Caco-2 (cell line): ENCODE measurements at regions not wholly inside any gene's neighbourhood (a gene's known extent, or its start where the extent isn't known, plus 50 kb on each side); places are given as distances from the start of the nearest gene placed in this dataset.

Experiments used
- BruUV-seq: library from RNA; stranded (reverse); fragments of 400-500 nt; replicated peaks from 2 replicates; lab custom pipeline; 2021; lab: Mats Ljungman, UMichigan
- CTCF ChIA-PET: fragments of 300-600 bp; sonication (Branson Sonifier 250); formaldehyde crosslinking; loops from one replicate; lab custom pipeline; 2022; ENCODE audit warnings: antibody characterized with exemption; lab: Charles Lee
- POLR2A ChIA-PET: fragments of 300-600 bp; sonication (Branson Sonifier 250); formaldehyde crosslinking; loops from one replicate; lab custom pipeline; 2022; ENCODE audit warnings: antibody characterized with exemption; lab: Charles Lee
- DNase-seq, 2 experiments: peaks; one replicate each; pipeline versions ENCODE4 v3.0.0 to v3.0.0-alpha.2; 2020 to 2022
- H3K27me3 ChIP-seq: replicated peaks from 2 replicates; pipeline ENCODE4 v1.6.0; 2011; ENCODE audit warnings: low read length; ENCODE audit not compliant: control insufficient read depth, insufficient read depth
- H3K36me3 ChIP-seq: 2 replicates; pipeline ENCODE4 v1.5.1; 2011; ENCODE audit warnings: low read length; ENCODE audit not compliant: control insufficient read depth, insufficient read depth
- H3K4me1 ChIP-seq: fragments of 250-450 bp; sonication (Bioruptor Pico); 2 replicates; pipeline ENCODE4 v1.5.1; 2020; ENCODE audit warnings: mild to moderate bottlenecking
- H3K4me3 ChIP-seq: 2 replicates; pipeline ENCODE4 v1.5.1; 2011; ENCODE audit warnings: low read depth, mild to moderate bottlenecking, control low read depth, low read length
- H3K9me3 ChIP-seq: fragments of 250-450 bp; sonication (Bioruptor Pico); 2 replicates; pipeline ENCODE4 v1.5.1; 2020; ENCODE audit warnings: mild to moderate bottlenecking, moderate library complexity
- H3K27ac Mint-ChIP-seq: one replicate; pipeline ENCODE4 v1.8.0; 2022; ENCODE audit warnings: mixed read lengths; ENCODE audit not compliant: unreplicated experiment
- H3K27me3 Mint-ChIP-seq: one replicate; pipeline ENCODE4 v1.8.0; 2022; ENCODE audit warnings: mixed read lengths; ENCODE audit not compliant: insufficient read depth, unreplicated experiment
- H3K36me3 Mint-ChIP-seq: one replicate; pipeline ENCODE4 v1.8.0; 2022; ENCODE audit warnings: mild to moderate bottlenecking, mixed read lengths; ENCODE audit not compliant: insufficient read depth, unreplicated experiment
- H3K4me1 Mint-ChIP-seq: one replicate; pipeline ENCODE4 v1.8.0; 2022; ENCODE audit warnings: low read depth, mixed read lengths; ENCODE audit not compliant: unreplicated experiment
- H3K4me3 Mint-ChIP-seq: one replicate; pipeline ENCODE4 v1.8.0; 2022; ENCODE audit warnings: mild to moderate bottlenecking, moderate library complexity, mixed read lengths; ENCODE audit not compliant: unreplicated experiment
- H3K9me3 Mint-ChIP-seq: one replicate; pipeline ENCODE4 v1.8.0; 2022; ENCODE audit warnings: mixed read lengths; ENCODE audit not compliant: unreplicated experiment
- intact Hi-C: fragments of 100-400 bp; cut with micrococcal nuclease; formaldehyde crosslinking; loops from one replicate; pipeline ENCODE4 v1.10.0; 2022; ENCODE audit not compliant: unreplicated experiment
- TF ChIP-seq, protein P1 (sequence below), 2 experiments: fragments of 200-600 bp in 1 of 2; IDR thresholded peaks; 1 replicate in 1 of 2; 2 replicates in 1 of 2; pipeline versions ENCODE4 v1.5.1 to v1.8.0; 2011 to 2022; ENCODE audit warnings: antibody characterized with exemption in 1 of 2, control low read depth in 1 of 2, inconsistent platforms in 1 of 2, low read depth in 1 of 2, low read length in 1 of 2, mild to moderate bottlenecking in 1 of 2, moderate library complexity in 1 of 2; ENCODE audit not compliant: insufficient read depth in 1 of 2, severe bottlenecking in 1 of 2, unreplicated experiment in 1 of 2

- Histone ChIP-seq H3K4me3 (no peak overlapping the region), H3K27me3 (no peaks in the 10 kb centered on the region)
- POLR2A ChIA-PET: no interaction called here
Observed at GRCh38 chr22:46078241-46079092, 71.9 kb upstream of the PPARA start.

GRCh38 chr22:46079093-46079860, 71.0 kb upstream of the PPARA start:
- DNase-seq: peak in 1 of 2 experiments; percentile 22
- Histone ChIP-seq H3K36me3 (no peaks in the 10 kb centered on the region), H3K9me3 (no peaks in the 10 kb centered on the region), H3K4me3 (no peak overlapping the region), H3K27me3 (no peaks in the 10 kb centered on the region), H3K4me1 (no peaks in the 10 kb centered on the region)
- Mint-ChIP-seq H3K9me3 (no peaks in the 10 kb centered on the region), H3K27me3 (no peaks in the 10 kb centered on the region), H3K4me3 (no peak overlapping the region), H3K4me1 (peaks cover 6% of the 10 kb centered on the region), H3K36me3 (no peaks in the 10 kb centered on the region), H3K27ac (no peak overlapping the region)
- no TSS peak for BruUV-seq
- TF ChIP-seq, protein P1, sequence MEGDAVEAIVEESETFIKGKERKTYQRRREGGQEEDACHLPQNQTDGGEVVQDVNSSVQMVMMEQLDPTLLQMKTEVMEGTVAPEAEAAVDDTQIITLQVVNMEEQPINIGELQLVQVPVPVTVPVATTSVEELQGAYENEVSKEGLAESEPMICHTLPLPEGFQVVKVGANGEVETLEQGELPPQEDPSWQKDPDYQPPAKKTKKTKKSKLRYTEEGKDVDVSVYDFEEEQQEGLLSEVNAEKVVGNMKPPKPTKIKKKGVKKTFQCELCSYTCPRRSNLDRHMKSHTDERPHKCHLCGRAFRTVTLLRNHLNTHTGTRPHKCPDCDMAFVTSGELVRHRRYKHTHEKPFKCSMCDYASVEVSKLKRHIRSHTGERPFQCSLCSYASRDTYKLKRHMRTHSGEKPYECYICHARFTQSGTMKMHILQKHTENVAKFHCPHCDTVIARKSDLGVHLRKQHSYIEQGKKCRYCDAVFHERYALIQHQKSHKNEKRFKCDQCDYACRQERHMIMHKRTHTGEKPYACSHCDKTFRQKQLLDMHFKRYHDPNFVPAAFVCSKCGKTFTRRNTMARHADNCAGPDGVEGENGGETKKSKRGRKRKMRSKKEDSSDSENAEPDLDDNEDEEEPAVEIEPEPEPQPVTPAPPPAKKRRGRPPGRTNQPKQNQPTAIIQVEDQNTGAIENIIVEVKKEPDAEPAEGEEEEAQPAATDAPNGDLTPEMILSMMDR (IDR thresholded peaks at IDR 0.05; ENCODE audit: insufficient read depth in 1 of 2, low read depth in 1 of 2, low read length in 1 of 2, severe bottlenecking in 1 of 2, unreplicated experiment in 1 of 2): no peak
- ChIA-PET CTCF (no interaction called here), POLR2A (no interaction called here)
- intact Hi-C loops: no loop called here

More at GRCh38 chr22:46078241-46079092, 71.9 kb upstream of the PPARA start:
- CTCF ChIA-PET: interaction anchor here (0.7 kb wide), 1 partner anchor 1532 kb away, joined by 3 read pairs; no protein-coding TSS in a partner anchor
- H3K36me3 Mint-ChIP-seq: no peaks in the 10 kb centered on the region
- no peaks in the 10 kb centered on the region for H3K36me3 ChIP-seq
- no peaks in the 10 kb centered on the region for H3K4me1 ChIP-seq
- no TSS peak for BruUV-seq
- DNase-seq: peak in 1 of 2 experiments; percentile 19
- peaks cover 2% of the 10 kb centered on the region for H3K4me1 Mint-ChIP-seq
- no peaks in the 10 kb centered on the region for H3K9me3 ChIP-seq
- TF ChIP-seq, protein P1 (IDR thresholded peaks at IDR 0.05; ENCODE audit: insufficient read depth in 1 of 2, low read depth in 1 of 2, low read length in 1 of 2, severe bottlenecking in 1 of 2, unreplicated experiment in 1 of 2): no peak
- intact Hi-C loops: no loop called here
- no peak overlapping the region for H3K4me3 Mint-ChIP-seq
- no peaks in the 10 kb centered on the region for H3K9me3 Mint-ChIP-seq
- no peak overlapping the region for H3K27ac Mint-ChIP-seq
- H3K27me3 Mint-ChIP-seq: no peaks in the 10 kb centered on the region
